GM12865 (cell line): ENCODE measurements at regions not wholly inside any gene's neighbourhood (a gene's known extent, or its start where the extent isn't known, plus 50 kb on each side); places are given as distances from the start of the nearest gene placed in this dataset.

Experiments used
- DNase-seq: peaks from one replicate; pipeline ENCODE4 v3.0.0; 2010; ENCODE audit warnings: low read depth
- H3K4me3 ChIP-seq: 2 replicates; pipeline ENCODE4 v1.5.1; 2011; ENCODE audit warnings: mild to moderate bottlenecking, low read depth, low read length, control low read depth
- TF ChIP-seq, protein P1 (sequence below): IDR thresholded peaks from 2 replicates; pipeline ENCODE4 v1.5.1; 2011; ENCODE audit warnings: low read length, control low read depth, low read depth, inconsistent platforms; ENCODE audit not compliant: insufficient read depth; ENCODE audit errors: missing control alignments

DNA sequence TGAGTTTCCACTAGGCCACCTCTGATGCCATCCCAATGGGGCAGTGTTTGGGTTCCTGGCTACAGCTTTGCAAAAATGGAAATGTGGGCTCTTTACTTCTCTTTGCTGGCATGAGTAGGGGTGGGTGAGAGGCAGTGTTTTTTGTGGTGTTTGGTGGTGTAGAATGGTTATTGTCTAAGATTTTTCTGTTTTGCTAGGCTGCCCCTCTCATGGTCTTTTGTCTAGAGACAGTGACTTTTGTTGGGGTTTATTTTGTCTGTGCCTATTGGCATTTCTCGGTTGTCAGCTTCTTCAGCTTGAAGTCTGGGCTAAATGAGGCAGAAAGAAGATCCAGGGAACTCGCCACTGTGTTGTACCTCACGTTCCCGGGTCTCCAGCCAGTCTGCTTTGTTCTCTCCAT is 112.1 kb downstream of the CENPF start:
- TF ChIP-seq, protein P1, sequence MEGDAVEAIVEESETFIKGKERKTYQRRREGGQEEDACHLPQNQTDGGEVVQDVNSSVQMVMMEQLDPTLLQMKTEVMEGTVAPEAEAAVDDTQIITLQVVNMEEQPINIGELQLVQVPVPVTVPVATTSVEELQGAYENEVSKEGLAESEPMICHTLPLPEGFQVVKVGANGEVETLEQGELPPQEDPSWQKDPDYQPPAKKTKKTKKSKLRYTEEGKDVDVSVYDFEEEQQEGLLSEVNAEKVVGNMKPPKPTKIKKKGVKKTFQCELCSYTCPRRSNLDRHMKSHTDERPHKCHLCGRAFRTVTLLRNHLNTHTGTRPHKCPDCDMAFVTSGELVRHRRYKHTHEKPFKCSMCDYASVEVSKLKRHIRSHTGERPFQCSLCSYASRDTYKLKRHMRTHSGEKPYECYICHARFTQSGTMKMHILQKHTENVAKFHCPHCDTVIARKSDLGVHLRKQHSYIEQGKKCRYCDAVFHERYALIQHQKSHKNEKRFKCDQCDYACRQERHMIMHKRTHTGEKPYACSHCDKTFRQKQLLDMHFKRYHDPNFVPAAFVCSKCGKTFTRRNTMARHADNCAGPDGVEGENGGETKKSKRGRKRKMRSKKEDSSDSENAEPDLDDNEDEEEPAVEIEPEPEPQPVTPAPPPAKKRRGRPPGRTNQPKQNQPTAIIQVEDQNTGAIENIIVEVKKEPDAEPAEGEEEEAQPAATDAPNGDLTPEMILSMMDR = no peak
- H3K4me3 ChIP-seq = no peak overlapping the region
- no peak for DNase-seq

DNA sequence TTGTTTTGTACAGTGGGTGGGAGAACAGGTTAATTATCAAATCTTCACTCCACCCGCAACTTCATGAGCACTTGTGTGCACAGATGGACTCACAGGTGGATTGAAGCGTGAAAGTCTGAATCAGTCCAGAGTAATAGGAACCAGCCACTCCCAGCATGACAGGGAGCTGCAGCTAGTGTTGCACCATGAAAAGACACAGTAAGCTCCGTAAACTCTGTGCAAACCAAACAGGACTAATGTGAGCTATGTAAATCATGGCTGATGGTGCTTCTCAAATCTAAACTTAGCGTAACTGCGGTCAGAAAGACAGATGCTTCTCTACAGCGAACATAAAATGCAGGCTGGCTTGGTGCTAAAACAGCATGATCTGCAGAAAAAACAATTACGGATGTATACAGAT is 114.4 kb downstream of the CENPF start:
- TF ChIP-seq, protein P1 = no peak
- H3K4me3 ChIP-seq = no peak overlapping the region
- no peak for DNase-seq

DNA sequence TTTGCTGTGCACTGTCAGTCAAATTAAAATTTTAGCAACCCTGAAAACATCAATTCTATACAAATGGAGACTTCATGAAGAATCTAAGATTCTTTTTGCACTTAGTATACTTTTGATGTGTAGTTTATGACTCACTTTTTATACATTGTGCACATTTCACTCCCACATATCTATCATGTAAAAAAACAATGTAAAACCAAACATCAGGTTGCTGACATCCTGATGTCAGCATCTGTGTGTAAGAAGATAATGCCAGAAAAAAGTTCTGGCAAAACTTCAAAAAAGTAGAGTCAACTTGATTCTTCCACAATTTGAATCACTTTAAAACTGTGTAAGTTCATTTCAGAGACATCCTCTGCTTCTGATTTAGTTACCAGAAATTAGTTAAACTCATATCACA is 115.7 kb downstream of the CENPF start:
- no peak overlapping the region for H3K4me3 ChIP-seq
- no peak for DNase-seq
- TF ChIP-seq, protein P1 = no peak

DNA sequence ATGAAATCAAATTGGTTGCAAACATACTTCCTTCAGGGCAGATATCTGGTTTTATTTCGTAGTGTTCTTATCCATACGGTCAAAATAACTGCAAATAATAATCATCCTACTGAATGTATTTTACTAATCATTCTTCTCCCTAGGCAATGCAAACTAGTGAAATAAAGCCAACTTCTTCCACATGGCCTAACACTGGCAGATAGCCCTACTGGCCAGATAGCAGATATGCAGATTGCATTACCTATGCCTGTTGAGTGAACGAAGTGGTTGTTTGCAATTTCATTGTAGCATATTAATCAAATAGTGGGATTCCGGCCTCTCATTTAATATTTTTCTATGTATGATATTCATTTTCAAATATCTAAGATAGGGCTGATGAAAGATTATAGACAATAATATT is 116.2 kb downstream of the CENPF start:
- TF ChIP-seq, protein P1 = no peak
- H3K4me3 ChIP-seq = no peak overlapping the region
- no peak for DNase-seq

DNA sequence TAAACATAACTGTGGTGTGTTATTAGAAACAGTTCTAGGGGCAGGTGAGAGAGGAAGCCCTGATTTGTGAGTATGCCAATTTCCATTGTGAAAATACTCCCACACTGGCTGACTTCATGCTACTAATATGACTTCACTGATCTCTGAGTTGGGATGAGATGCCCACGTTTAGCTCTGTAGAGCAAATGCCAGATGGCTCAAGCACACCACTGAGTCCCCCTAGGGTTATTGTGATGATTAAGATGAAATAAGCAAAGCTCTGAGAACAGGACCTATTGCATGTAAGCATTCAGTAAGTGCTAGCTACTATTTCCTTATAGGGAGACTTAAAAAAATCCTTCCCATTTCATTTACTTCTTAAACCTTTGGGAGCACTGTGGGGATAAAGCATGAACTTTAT is 117.6 kb downstream of the CENPF start:
- no peak for DNase-seq
- no peak overlapping the region for H3K4me3 ChIP-seq
- TF ChIP-seq, protein P1 = no peak

DNA sequence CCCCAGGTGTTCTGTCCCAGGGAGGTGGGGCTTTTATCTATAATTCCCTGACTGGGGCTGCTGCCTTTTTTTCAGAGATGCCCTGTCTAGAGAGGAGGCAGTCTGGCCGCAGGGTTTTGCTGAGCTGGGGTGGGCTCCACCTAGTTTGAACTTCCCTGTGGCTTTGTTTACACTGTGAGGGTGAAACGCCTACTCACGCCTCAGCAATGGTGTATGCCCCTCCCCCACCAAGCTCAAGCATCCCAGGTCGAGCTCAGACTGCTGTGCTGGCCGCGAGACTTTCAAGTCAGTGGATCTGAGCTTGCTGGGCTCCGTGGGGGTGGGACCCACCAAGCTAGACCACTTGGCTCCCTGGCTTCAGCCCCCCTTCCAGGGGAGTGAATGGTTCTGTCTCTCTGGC is 124.3 kb downstream of the CENPF start:
- no peak for DNase-seq
- no peak overlapping the region for H3K4me3 ChIP-seq
- TF ChIP-seq, protein P1 = no peak

DNA sequence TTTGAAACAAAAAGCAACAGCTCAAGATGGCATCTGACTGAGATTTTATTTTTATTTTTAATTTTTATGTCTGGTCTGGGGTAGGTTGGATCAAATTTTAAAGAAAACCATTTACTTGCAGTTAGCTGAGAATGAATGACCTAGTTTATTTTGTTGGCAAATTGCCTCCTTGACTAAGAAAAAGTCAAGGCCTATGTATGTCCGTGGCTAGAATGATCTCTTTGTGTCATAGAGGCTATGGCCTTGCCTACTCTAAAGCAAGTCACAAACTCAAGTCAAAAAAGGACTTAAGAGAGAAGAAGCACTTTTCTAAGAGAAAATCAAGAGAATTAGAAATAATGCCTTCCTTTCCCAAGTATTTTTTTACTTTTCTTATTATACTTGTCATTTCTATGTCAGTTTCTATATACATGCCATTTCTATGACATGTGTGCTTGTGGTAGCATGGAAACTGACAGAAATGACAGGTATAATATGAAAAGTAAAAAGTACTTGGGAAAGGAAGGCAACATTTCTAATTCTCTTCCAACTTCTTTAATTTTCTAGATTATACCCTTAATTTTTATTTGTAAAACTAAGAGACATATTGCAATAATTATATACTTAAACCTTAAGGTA is 136.7 kb downstream of the CENPF start:
- DNase-seq = no peak
- TF ChIP-seq, protein P1 = no peak
- no peak overlapping the region for H3K4me3 ChIP-seq
